ENCODE measurements at regions not wholly inside any gene's neighbourhood (a gene's known extent, or its start where the extent isn't known, plus 50 kb on each side); places are given as distances from the start of the nearest gene placed in this dataset.
"Not testable (repeated sequence)": the region's sequence is repeated elsewhere in the genome, so short reads cannot be mapped to it uniquely, and the experiment has no call there.

- no peak for TF ChIP-seq CTCF (conservative IDR thresholded peaks at IDR 0.05; ENCODE audit: low read depth, low read length)
- no peak for DNase-seq (ENCODE audit: low read depth)
- no peak overlapping the region for H3K4me3 ChIP-seq (ENCODE audit: low read length)
These were observed 87.4 kb upstream of the RET start for GRCh38 chr10:42989481-42989921.

- H3K4me3 ChIP-seq (ENCODE audit: low read length), result no peak overlapping the region
- no peak for DNase-seq (ENCODE audit: low read depth)
- TF ChIP-seq CTCF (conservative IDR thresholded peaks at IDR 0.05; ENCODE audit: low read depth, low read length), result no peak
These were observed 86.7 kb upstream of the RET start for GRCh38 chr10:42990016-42990720.

GRCh38 chr10:42990721-42991441, 86.0 kb upstream of the RET start:
- no peak for TF ChIP-seq CTCF (conservative IDR thresholded peaks at IDR 0.05; ENCODE audit: low read depth, low read length)
- no peak overlapping the region for H3K4me3 ChIP-seq (ENCODE audit: low read length)
- DNase-seq (ENCODE audit: low read depth), result no peak

GRCh38 chr10:42991442-42992098, 85.3 kb upstream of the RET start:
- DNase-seq (ENCODE audit: low read depth), result no peak
- H3K4me3 ChIP-seq (ENCODE audit: low read length), result no peak overlapping the region
- no peak for TF ChIP-seq CTCF (conservative IDR thresholded peaks at IDR 0.05; ENCODE audit: low read depth, low read length)

GRCh38 chr10:42992156-42992956, 84.5 kb upstream of the RET start:
- no peak overlapping the region for H3K4me3 ChIP-seq (ENCODE audit: low read length)
- no peak for DNase-seq (ENCODE audit: low read depth)
- TF ChIP-seq CTCF (conservative IDR thresholded peaks at IDR 0.05; ENCODE audit: low read depth, low read length), result no peak

GRCh38 chr10:42992957-42993390, 83.9 kb upstream of the RET start:
- H3K4me3 ChIP-seq (ENCODE audit: low read length), result no peak overlapping the region
- no peak for TF ChIP-seq CTCF (conservative IDR thresholded peaks at IDR 0.05; ENCODE audit: low read depth, low read length)
- DNase-seq (ENCODE audit: low read depth), result no peak

GRCh38 chr10:42994909-42995308, 82.0 kb upstream of the RET start:
- not testable (repeated sequence) for H3K4me3 ChIP-seq (ENCODE audit: low read length); DNase-seq (ENCODE audit: low read depth)

Measured in retinal pigment epithelial cell (primary cell).